Cerebellar cortex (tissue), 1 donor: ENCODE measurements at regions not wholly inside any gene's neighbourhood (a gene's known extent, or its start where the extent isn't known, plus 50 kb on each side); places are given as distances from the start of the nearest gene placed in this dataset.

Experiments used
- DNase-seq: peaks from one replicate; pipeline ENCODE4 v3.0.0-alpha.2; 2015; ENCODE audit warnings: low spot score

- no peak for DNase-seq
These were observed 264.7 kb upstream of the TAC1 start for GRCh38 chr7:97466999-97467740.

DNA sequence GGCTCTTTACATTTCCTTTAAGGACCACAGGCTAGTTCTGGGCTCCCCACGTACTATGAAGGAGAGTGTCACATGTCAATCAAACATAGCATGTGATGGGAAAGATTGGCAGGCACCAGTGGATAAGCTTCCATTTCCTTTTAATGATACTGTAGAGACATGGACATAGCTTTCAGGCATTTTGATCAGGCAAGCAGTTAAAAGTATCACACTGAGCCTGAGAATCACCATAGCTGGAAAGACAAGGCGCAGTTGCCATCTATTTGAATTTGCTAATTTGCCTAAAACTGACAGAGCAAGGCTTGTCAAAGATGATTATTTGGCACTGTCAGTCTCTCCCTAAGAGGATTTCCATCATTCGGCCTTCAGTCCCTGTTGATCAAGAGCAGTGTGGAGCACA is 263.4 kb upstream of the TAC1 start:
- DNase-seq, result no peak

GRCh38 chr7:97470726-97471125 is 261.2 kb upstream of the TAC1 start:
- no peak for DNase-seq

DNA sequence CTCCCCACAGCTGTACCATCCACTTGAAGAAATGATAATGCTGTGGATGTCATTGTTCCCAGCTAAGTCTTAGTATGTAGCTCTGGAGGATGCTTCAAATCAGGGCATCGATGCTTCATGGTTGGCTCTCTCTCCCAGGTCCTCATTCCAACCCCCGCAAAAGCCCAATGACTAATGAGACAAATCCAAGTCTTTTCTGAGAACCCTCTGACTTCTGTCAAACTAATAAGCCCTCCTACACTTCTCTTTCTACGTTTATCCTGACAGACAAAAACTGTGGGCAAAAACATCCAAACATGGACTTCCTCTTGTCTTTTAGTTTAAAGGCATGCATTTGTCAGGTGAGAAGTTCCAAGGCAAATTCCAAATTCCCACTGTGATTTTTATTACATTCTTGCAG is 260.4 kb upstream of the TAC1 start:
- no peak for DNase-seq

DNA sequence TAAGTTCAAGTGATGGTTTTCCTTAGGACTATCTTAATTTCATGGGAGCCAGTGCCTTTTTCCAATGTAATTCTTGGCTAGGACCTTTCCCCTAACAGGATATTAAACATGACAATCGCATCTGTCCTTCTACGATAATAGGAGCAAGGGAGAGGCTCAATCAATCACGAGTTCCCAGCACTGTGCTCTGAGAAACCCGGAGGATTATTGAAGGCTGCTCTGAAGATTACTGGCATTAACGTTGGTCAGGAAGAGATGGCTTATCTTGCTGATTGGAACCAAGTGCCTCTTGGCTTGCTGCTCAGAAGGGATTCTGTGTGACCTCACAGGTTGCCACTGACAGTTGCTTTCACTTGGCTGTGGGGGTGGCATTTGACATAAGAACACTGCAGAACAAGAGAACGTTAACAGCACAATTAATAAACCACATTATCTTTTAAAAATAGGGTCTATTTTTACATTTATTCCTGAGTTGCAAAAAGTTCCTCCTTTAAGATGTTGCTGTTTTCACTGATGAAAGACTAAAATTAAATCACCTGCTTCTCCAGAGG is 252.1 kb upstream of the TAC1 start:
- DNase-seq, result no peak

- DNase-seq, result no peak
These were observed 251.0 kb upstream of the TAC1 start for GRCh38 chr7:97480772-97481390.

- DNase-seq, result no peak
These were observed 236.4 kb upstream of the TAC1 start for GRCh38 chr7:97495487-97495886.

DNA sequence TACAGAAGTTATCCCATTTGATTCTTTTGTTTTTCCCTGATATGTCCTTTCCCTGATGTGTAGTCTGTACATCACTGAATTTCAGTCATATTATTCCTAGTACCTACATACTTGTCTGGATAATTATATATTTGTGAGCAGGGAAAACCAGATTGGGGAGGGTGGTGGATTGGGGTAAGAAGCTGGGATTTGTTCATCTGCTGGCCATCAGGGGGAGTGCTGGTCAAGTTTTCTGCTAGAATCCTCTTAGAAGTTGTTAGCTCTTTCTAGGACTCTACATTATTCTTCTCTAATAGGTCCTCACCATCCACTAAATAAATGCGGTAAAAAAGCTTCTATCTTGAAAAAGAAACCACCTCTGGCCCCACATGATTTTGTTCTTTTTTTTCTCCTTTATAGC is 232.7 kb upstream of the TAC1 start:
- peak; percentile 39 for DNase-seq

- DNase-seq, result no peak
These were observed 228.4 kb upstream of the TAC1 start for GRCh38 chr7:97503367-97504094.

DNA sequence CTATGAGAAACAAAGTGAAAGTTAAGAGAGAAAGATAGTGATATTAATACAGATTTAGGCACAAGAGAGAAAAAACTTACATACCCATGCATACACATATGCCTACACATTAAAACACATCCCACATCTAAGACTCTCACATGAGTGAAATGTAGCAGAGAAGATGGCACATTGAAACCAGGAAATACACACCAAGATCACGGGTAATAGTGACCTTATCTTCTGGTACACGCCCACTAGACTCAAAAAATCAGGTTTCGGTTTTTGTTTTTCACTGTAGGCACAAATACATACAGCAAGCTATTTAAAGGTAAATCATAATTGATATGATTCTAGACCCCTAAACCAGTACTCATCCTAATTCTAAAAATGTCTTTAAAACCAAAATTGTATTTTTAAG is 225.2 kb upstream of the TAC1 start:
- DNase-seq, result no peak

- DNase-seq, result no peak
These were observed 219.3 kb upstream of the TAC1 start for GRCh38 chr7:97512441-97513207.

GRCh38 chr7:97513326-97513725 is 218.6 kb upstream of the TAC1 start:
- no peak for DNase-seq

DNA sequence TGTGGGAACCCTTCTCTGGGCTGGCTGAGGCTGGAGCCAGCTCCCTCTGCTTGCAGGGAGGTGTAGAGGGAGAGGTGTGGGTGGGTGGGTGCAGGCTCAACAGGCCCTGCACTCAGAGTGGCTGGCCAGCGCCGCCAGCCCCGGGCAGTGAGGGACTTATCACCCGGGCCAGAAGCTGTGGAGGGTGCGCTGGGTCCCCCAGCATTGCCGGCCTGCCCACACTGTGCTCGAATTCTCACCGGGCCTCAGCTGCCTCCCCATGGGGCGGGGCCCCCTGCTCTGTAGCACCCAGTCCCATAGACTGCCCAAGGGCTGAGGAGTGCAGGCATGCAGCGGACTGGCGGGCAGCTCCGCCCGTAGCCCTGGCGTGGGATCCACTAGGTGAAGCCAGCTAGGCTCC is 190.7 kb upstream of the TAC1 start:
- no peak for DNase-seq

DNA sequence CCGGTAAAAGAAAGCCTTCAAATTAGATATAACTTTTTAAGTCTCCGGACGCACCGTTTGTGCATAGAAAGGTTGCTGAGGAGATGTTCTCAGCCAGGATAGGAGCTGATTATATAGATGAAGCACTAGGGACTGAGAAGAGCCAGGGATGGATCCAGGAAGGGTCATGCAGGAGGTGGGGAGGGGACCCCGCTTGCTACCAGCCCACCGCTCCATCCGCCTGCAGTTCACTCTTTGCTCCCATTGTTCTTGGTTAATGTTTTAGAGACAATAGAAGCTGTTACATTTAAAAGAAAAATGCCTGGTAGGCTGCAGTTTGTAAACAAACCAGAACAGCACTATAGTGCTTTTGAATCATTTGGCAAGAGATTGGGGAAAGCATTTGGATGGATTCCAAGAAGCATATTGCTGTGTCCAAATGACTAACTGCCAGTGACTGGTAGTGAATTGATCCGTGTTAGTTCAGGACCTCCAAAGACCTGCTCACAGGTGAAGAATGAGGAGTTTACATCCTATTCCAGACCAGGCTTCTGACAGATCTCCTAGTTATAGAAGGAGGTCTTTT is 175.9 kb upstream of the TAC1 start:
- DNase-seq, result no peak

DNA sequence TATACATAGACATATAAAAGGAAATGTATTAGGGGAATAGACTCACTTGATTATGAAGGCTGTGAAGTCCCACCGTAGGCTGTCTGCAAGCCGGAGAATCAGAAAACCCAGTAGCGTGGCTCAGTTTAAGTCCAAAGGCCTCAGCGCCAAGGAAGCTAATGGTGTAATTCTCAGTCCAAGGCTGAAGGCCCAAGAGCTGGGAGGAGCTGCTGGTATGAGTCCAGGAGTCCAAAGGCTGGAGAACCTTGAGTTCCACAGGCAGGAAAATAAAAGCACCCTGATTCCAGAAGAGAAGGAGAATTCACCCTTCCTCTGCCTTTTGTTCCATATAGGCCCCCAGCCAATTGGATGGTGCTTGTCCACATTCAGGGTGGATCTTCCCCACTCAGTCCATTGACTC is 166.2 kb upstream of the TAC1 start:
- no peak for DNase-seq

DNA sequence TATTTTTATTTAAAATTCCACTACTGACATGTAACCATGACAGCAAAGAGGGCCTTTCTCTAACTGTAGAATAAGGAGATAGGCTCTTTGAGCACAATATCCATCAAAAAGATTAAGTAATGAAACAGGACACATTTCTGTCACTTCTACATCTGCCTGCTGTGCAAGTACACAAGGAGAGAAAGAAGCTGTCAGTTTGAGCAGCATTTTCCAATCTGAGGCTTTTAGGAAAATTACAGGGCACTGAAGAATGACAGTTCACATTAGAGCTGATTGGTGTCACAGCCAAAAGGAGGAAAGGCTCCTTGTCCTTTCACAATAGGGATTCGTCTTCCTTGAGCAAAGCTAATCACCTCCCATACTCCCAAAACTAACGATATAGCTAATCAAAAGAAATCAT is 158.8 kb upstream of the TAC1 start:
- no peak for DNase-seq

DNA sequence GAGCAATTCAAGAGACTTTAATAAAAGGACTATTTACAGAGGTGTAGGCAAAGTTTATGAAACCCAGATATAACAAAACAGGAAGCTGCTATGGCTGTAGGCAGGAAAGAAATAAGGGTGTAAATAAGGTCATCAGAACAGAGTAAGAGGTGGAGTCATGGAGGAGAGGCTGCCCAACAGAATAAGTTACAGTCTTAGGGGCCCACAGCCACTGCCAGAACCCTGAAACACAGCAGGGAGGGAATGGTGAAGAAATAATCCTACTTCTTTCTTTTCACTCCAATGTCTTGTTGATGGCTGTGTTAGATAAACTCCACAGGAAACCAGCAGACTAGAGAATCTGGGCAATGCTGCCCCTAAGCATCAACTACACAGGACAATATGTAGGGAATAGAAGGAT is 155.8 kb upstream of the TAC1 start:
- no peak for DNase-seq

DNA sequence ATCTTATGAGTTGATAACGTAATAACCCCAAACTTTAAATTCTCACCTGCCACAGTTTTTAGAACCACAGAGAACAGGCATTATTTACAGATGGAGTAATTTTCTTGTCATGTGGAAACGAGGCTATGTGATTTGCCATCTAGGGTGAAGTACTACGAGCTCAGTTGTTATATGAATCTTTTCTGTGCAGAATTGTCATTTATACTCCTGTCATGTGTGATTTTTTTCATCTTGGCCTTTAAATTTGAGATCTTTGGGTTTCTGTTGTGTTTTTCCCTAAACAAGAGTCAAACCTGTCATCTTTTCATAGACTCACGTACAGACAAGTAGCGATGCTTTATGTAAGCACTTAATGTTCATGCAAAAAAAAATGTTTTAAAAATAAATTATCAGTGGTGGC is 153.7 kb upstream of the TAC1 start:
- no peak for DNase-seq

- no peak for DNase-seq
These were observed 151.7 kb upstream of the TAC1 start for GRCh38 chr7:97580205-97580604.

DNA sequence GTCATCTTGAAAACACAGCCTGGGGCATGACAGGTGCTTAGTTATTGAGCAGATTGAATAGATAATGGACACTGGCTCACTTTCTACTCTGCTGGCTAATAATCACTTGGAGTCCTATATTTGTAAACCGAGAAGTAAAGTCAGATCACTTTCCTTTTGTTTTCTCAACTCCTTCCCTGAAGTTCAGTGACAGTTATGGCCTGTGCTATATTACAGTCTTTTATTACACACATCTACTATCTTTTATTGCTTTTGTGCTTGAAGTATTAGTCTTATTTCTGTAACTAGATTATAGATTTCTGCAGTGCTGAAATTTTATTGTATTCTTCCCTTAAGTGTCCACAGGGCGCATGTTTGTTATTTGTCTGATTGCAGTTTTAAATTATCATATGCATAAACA is 136.4 kb upstream of the TAC1 start:
- no peak for DNase-seq

GRCh38 chr7:97601931-97602457 is 129.9 kb upstream of the TAC1 start:
- DNase-seq, result no peak

GRCh38 chr7:97620495-97620894 is 111.4 kb upstream of the TAC1 start:
- DNase-seq, result no peak
